Gastrocnemius medialis (tissue), 4 donors: ENCODE measurements at regions not wholly inside any gene's neighbourhood (a gene's known extent, or its start where the extent isn't known, plus 50 kb on each side); places are given as distances from the start of the nearest gene placed in this dataset.
"Not testable (repeated sequence)": the region's sequence is repeated elsewhere in the genome, so short reads cannot be mapped to it uniquely, and the experiment has no call there.

Experiments used
- ATAC-seq, 2 donors: fragments of 150-250 bp; one replicate each; pipeline ENCODE4 v1.9.1; 2016
- DNase-seq, 2 donors: peaks; one replicate each; pipeline ENCODE4 v3.0.0-alpha.2; 2019
- H3K27ac ChIP-seq, 4 donors: fragments of 200-600 bp; sonication (generic); 1 replicate in 1 of 4; 2 replicates in 3 of 4; pipeline ENCODE4 v1.5.1; 2016 to 2018; ENCODE audit warnings: mild to moderate bottlenecking in 2 of 4, moderate library complexity in 1 of 4
- H3K27me3 ChIP-seq, 3 donors: fragments of 200-600 bp; sonication (generic) in 2 of 3; 1 replicate in 1 of 3; 2 replicates in 2 of 3; pipeline versions ENCODE4 v1.5.1 to v1.6.0; 2016 to 2019; ENCODE audit warnings: mild to moderate bottlenecking in 1 of 3, moderate library complexity in 1 of 3
- H3K36me3 ChIP-seq, 2 donors: fragments of 200-600 bp; sonication (generic) in 1 of 2; one replicate each; pipeline ENCODE4 v1.5.1; 2017 to 2018
- H3K4me1 ChIP-seq, 2 donors: fragments of 200-600 bp; sonication (generic) in 1 of 2; one replicate each; pipeline ENCODE4 v1.5.1; 2016 to 2017; ENCODE audit warnings: mild to moderate bottlenecking in 2 of 2
- H3K4me3 ChIP-seq, 4 donors: fragments of 200-600 bp; sonication (generic) in 3 of 4; 1 replicate in 1 of 4; 2 replicates in 3 of 4; pipeline ENCODE4 v1.5.1; 2016 to 2019; ENCODE audit warnings: mild to moderate bottlenecking in 2 of 4
- H3K9me3 ChIP-seq, 3 donors: fragments of 200-600 bp; sonication (generic) in 2 of 3; 1 replicate in 1 of 3; 2 replicates in 2 of 3; pipeline ENCODE4 v1.5.1; 2016 to 2019
- POLR2A ChIP-seq, 2 donors: fragments of 450-650 bp; IDR thresholded peaks; one replicate each; pipeline ENCODE4 v1.6.1; 2017; ENCODE audit warnings: antibody characterized with exemption in 2 of 2, mild to moderate bottlenecking in 2 of 2, moderate library complexity in 2 of 2
- in situ Hi-C, 4 donors: fragments of 200-750 bp; cut with MboI; loops; one replicate each; pipeline versions ENCODE4 v1.15.0 to v1.8.0; 2017; ENCODE audit warnings: low sequenced_read_pairs in 4 of 4
- intact Hi-C: fragments of 100-400 bp; cut with DNase I; formaldehyde crosslinking; loops from one replicate; pipeline ENCODE4 v1.15.1; 2023; ENCODE audit warnings: low total_unique reads
- TF ChIP-seq, protein P1 (sequence below), 5 experiments: fragments of 450-650 bp in 3 of 5; fragments of 200-600 bp in 2 of 5; sonication (generic) in 2 of 5; IDR thresholded peaks in 4 of 5; conservative IDR thresholded peaks in 1 of 5; 1 replicate in 4 of 5; 2 replicates in 1 of 5; pipeline ENCODE4 v1.5.1; 2016 to 2019; ENCODE audit warnings: antibody characterized with exemption in 5 of 5, mild to moderate bottlenecking in 3 of 5, moderate library complexity in 3 of 5

GRCh38 chr6:27601668-27602254 lies 128.9 kb upstream of the ZNF184 start:
- Histone ChIP-seq H3K4me1 (no peaks in the 10 kb centered on the region), H3K9me3 (no peaks in the 10 kb centered on the region), H3K4me3 (no peak overlapping the region), H3K36me3 (no peaks in the 10 kb centered on the region), H3K27me3 (peaks cover 21 to 45% (median 34%) of the 10 kb centered on the region in 3 donors), H3K27ac (no peak overlapping the region)
- intact Hi-C loops (no loop called here), in situ Hi-C loops (no loop called here)
- TF ChIP-seq, protein P1, sequence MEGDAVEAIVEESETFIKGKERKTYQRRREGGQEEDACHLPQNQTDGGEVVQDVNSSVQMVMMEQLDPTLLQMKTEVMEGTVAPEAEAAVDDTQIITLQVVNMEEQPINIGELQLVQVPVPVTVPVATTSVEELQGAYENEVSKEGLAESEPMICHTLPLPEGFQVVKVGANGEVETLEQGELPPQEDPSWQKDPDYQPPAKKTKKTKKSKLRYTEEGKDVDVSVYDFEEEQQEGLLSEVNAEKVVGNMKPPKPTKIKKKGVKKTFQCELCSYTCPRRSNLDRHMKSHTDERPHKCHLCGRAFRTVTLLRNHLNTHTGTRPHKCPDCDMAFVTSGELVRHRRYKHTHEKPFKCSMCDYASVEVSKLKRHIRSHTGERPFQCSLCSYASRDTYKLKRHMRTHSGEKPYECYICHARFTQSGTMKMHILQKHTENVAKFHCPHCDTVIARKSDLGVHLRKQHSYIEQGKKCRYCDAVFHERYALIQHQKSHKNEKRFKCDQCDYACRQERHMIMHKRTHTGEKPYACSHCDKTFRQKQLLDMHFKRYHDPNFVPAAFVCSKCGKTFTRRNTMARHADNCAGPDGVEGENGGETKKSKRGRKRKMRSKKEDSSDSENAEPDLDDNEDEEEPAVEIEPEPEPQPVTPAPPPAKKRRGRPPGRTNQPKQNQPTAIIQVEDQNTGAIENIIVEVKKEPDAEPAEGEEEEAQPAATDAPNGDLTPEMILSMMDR (IDR thresholded peaks at IDR 0.05 in 4 of 5, conservative IDR thresholded peaks at IDR 0.05 in 1 of 5), result no peak
- no peak for TF ChIP-seq POLR2A (IDR thresholded peaks at IDR 0.05)
- DNase-seq (no peak), ATAC-seq (no peak)

- no peaks in the 10 kb centered on the region for H3K4me1 ChIP-seq
- TF ChIP-seq, protein P1 (IDR thresholded peaks at IDR 0.05 in 4 of 5, conservative IDR thresholded peaks at IDR 0.05 in 1 of 5), result no peak
- TF ChIP-seq POLR2A (IDR thresholded peaks at IDR 0.05), result no peak
- intact Hi-C loops, result no loop called here
- no peak for ATAC-seq
- no peak overlapping the region for H3K27ac ChIP-seq
- H3K9me3 ChIP-seq, result no peaks in the 10 kb centered on the region
- H3K27me3 ChIP-seq, result peaks cover 19 to 47% (median 28%) of the 10 kb centered on the region in 3 donors
- in situ Hi-C loops, result no loop called here
- no peak overlapping the region for H3K4me3 ChIP-seq
- DNase-seq, result no peak
- H3K36me3 ChIP-seq, result no peaks in the 10 kb centered on the region
Measured at GRCh38 chr6:27599859-27600532, 127.1 kb upstream of the ZNF184 start.

DNA sequence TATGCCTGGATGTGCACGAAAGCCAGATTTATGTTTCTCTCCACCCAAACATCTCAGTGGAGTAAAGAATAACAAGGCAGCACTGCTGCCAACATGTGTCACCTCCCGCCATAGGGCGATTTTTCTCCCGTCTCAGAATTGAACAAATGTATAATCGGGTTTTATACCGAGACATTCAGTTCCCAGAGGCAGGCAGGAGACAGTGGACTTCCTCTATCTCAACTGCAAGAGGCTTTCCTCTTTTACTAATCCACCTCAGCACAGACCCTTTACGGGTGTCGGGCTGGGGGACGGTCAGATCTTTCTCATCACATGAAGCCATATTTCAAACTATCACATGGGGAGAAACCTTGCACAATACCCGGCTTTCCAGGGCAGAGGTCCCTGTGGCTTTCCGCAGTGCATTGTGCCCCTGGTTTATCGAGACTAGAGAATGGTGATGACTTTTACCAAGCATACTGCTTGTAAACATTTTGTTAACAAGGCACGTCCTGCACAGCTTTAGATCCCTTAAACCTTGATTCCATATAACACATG lies 124.2 kb upstream of the ZNF184 start:
- H3K4me3 ChIP-seq, H3K4me1 ChIP-seq, H3K36me3 ChIP-seq, DNase-seq, H3K9me3 ChIP-seq, intact Hi-C loops, H3K27ac ChIP-seq, in situ Hi-C loops, ATAC-seq: not testable (repeated sequence)
- peaks cover 27 to 57% (median 31%) of the 10 kb centered on the region in 3 donors for H3K27me3 ChIP-seq

DNA sequence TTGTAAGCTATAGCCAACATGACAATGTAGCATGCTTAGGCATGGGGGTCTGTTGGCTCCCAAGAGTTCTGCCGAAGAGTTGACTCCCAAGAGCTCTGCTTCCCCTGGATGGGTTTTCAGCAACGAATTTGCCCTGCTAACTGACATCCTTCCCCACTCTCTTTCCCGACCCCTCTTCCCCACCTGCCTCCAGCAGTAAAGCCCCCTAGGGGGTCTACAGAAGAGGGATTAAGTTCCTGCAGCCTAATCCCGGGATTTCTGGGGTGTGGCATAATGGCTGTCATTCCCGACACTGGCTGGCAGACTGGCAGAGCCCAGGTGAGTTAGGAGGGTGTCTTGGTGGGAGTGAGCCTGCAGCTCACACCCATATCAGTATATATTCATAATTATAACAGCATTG lies 121.0 kb upstream of the ZNF184 start:
- TF ChIP-seq POLR2A (IDR thresholded peaks at IDR 0.05), result no peak
- TF ChIP-seq, protein P1 (IDR thresholded peaks at IDR 0.05 in 4 of 5, conservative IDR thresholded peaks at IDR 0.05 in 1 of 5), result no peak
- Histone ChIP-seq H3K27ac (no peak overlapping the region), H3K36me3 (no peaks in the 10 kb centered on the region), H3K27me3 (peaks cover 37 to 63% (median 45%) of the 10 kb centered on the region in 3 donors), H3K9me3 (no peaks in the 10 kb centered on the region), H3K4me3 (no peak overlapping the region), H3K4me1 (peaks cover 0 to 3% of the 10 kb centered on the region in 2 donors)
- DNase-seq, result no peak
- in situ Hi-C loops, result no loop called here
- no peak for ATAC-seq
- intact Hi-C loops, result no loop called here

GRCh38 chr6:27593200-27593818 lies 120.4 kb upstream of the ZNF184 start:
- H3K27me3 ChIP-seq, result peaks cover 37 to 65% (median 45%) of the 10 kb centered on the region in 3 donors
- no peak for DNase-seq
- in situ Hi-C loops (no loop called here), intact Hi-C loops (no loop called here)
- H3K27ac ChIP-seq, result no peak overlapping the region
- no peak for TF ChIP-seq POLR2A (IDR thresholded peaks at IDR 0.05)
- TF ChIP-seq, protein P1 (IDR thresholded peaks at IDR 0.05 in 4 of 5, conservative IDR thresholded peaks at IDR 0.05 in 1 of 5), result no peak
- no peak for ATAC-seq
- H3K4me3 ChIP-seq, result no peak overlapping the region
- no peaks in the 10 kb centered on the region for H3K36me3 ChIP-seq
- H3K9me3 ChIP-seq, result no peaks in the 10 kb centered on the region
- peaks cover 0 to 3% of the 10 kb centered on the region in 2 donors for H3K4me1 ChIP-seq
